ENCODE measurements at regions not wholly inside any gene's neighbourhood (a gene's known extent, or its start where the extent isn't known, plus 50 kb on each side); places are given as distances from the start of the nearest gene placed in this dataset.

DNA sequence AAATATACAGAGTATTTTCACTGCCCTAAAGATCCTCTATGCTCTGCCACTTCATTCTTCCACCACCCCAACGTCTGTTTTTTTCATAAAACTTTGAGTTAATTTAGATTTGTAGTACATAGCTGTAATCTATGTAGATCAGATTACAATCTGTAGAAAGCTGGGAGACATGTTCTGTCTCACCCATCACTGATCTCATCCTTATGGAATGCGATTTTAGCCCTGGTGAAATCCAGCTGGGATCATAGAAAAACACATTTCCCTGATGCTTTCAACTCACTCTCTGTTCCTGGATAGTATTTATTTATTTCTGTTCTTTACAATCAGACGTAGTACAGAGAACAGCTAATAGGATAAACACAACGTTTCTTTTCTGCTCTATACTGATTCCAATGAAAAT lies 521.0 kb downstream of the KIF20B start:
- Histone ChIP-seq H3K9me3 (replicated peaks in 1 of 3) (no peaks in the 10 kb centered on the region), H3K27me3 (no peaks in the 10 kb centered on the region), H3K27ac (no peak overlapping the region), H3K36me3 (replicated peaks in 1 of 2) (no peaks in the 10 kb centered on the region), H3K4me1 (replicated peaks in 1 of 2) (no peaks in the 10 kb centered on the region), H3K4me3 (no peak overlapping the region)
- DNase-seq, result no peak
- no peak for TF ChIP-seq POLR2A (IDR thresholded peaks at IDR 0.05)
- TF ChIP-seq, protein P1, sequence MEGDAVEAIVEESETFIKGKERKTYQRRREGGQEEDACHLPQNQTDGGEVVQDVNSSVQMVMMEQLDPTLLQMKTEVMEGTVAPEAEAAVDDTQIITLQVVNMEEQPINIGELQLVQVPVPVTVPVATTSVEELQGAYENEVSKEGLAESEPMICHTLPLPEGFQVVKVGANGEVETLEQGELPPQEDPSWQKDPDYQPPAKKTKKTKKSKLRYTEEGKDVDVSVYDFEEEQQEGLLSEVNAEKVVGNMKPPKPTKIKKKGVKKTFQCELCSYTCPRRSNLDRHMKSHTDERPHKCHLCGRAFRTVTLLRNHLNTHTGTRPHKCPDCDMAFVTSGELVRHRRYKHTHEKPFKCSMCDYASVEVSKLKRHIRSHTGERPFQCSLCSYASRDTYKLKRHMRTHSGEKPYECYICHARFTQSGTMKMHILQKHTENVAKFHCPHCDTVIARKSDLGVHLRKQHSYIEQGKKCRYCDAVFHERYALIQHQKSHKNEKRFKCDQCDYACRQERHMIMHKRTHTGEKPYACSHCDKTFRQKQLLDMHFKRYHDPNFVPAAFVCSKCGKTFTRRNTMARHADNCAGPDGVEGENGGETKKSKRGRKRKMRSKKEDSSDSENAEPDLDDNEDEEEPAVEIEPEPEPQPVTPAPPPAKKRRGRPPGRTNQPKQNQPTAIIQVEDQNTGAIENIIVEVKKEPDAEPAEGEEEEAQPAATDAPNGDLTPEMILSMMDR (IDR thresholded peaks at IDR 0.05), result no peak
- 26 to 37% (median 31%) methylated on average over 4 of the region's 4 CpGs for WGBS, 4 donors
- intact Hi-C loops (cut with DNase I), result no loop called here

DNA sequence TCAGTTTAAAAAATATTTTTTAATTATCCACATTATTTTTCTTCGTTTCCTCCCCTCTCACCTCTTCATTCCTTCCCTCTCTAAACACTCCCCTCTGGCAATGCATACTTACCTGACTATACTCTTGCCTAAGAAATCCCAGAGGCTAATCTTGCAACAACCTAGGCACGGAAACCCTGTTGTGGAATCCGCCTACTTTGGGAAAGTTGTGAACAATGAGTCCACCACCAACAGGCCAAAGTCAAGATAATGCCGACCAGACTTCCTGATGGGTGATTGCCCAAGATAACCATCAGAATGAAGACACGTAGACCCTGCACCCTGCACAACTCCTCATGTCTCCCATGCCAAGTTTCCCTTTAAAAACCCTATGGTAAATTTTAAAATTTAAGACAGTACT lies 521.5 kb downstream of the KIF20B start:
- intact Hi-C loops (cut with DNase I), result no loop called here
- no peaks in the 10 kb centered on the region for H3K36me3 ChIP-seq (replicated peaks in 1 of 2)
- no peaks in the 10 kb centered on the region for H3K27me3 ChIP-seq
- H3K4me3 ChIP-seq, result no peak overlapping the region
- H3K27ac ChIP-seq, result no peak overlapping the region
- no peaks in the 10 kb centered on the region for H3K9me3 ChIP-seq (replicated peaks in 1 of 3)
- no peaks in the 10 kb centered on the region for H3K4me1 ChIP-seq (replicated peaks in 1 of 2)
- WGBS, 4 donors, result 65 to 83% (median 78%) methylated on average over 5 of the region's 5 CpGs
- no peak for DNase-seq
- TF ChIP-seq POLR2A (IDR thresholded peaks at IDR 0.05), result no peak
- TF ChIP-seq, protein P1 (IDR thresholded peaks at IDR 0.05), result no peak

DNA sequence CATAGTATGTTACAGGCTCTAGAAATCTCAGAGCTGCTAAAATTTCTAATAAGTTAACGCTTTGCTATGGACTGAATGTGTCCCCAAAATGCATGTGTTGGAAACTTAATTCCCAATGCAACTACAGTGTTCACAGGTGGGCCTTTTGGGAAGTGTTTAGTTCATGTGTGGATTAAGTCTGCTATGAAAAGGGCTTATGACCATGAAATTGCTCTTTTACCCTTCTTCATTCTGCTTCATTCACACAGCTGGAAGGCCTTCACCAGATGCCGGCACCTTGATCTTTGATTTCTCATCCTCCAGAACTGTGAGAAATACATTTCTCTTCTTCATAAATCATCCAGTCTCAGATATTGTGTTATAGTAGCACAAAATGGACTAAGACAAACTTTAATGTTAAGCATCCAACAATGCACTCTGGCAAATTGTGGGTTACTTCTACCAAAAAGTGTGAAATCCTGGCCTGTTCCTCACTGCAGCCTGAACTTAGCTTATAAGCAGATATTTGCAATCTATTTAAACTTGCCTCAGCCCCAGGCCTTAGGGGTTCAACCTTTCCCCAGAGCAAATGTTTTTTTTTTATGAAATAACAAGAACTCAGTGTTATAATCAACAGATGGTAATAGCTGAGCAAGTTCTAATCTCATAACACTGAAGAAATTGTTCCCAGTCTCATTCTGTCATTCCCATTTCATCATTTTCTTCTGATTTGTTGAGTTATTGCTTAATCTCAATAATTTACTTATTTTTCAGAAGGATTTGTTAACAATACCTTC lies 523.6 kb downstream of the KIF20B start:
- TF ChIP-seq, protein P1 (IDR thresholded peaks at IDR 0.05), result no peak
- TF ChIP-seq POLR2A (IDR thresholded peaks at IDR 0.05), result no peak
- H3K4me3 ChIP-seq, result no peak overlapping the region
- intact Hi-C loops (cut with DNase I), result no loop called here
- no peak overlapping the region for H3K27ac ChIP-seq
- WGBS, 4 donors, result 87 to 95% (median 89%) methylated on average over 2 of the region's 2 CpGs
- no peaks in the 10 kb centered on the region for H3K9me3 ChIP-seq (replicated peaks in 1 of 3)
- no peaks in the 10 kb centered on the region for H3K36me3 ChIP-seq (replicated peaks in 1 of 2)
- H3K4me1 ChIP-seq (replicated peaks in 1 of 2), result no peaks in the 10 kb centered on the region
- DNase-seq, result no peak
- H3K27me3 ChIP-seq, result no peaks in the 10 kb centered on the region

DNA sequence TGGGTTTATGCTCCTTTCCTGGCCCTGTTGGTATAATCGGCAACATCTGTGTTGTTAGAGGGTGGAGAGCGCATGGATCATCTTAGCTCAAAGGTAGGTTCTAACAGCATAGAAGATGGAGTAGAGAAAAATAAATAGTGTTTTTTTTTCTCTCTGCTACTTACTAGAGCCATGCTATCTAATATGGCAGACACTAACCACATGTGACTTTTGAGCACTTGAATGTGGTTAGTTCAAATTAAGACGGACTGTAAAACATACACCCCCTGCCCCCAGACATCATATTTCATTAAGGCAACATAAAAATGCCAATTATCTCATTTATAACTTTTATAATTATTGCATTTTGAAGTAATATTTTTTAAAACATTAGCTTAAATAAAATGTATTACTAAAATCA lies 525.1 kb downstream of the KIF20B start:
- Histone ChIP-seq H3K4me3 (no peak overlapping the region), H3K27me3 (no peaks in the 10 kb centered on the region), H3K27ac (no peak overlapping the region), H3K4me1 (replicated peaks in 1 of 2) (no peaks in the 10 kb centered on the region), H3K36me3 (replicated peaks in 1 of 2) (no peaks in the 10 kb centered on the region), H3K9me3 (replicated peaks in 1 of 3) (no peaks in the 10 kb centered on the region)
- intact Hi-C loops (cut with DNase I), result no loop called here
- no peak for TF ChIP-seq POLR2A (IDR thresholded peaks at IDR 0.05)
- TF ChIP-seq, protein P1 (IDR thresholded peaks at IDR 0.05), result no peak
- no peak for DNase-seq
- WGBS, 4 donors, result 78 to 89% (median 88%) methylated on average over 3 of the region's 3 CpGs

Measured in adrenal gland (tissue), 9 donors.